Activated CD4-positive, alpha-beta memory T cell treated with anti-CD3 and anti-CD28 coated beads, Interleukin-2, amount 10 ng/mL, durations not matched to agents 7 days and 5 days (primary cell): ENCODE measurements at regions not wholly inside any gene's neighbourhood (a gene's known extent, or its start where the extent isn't known, plus 50 kb on each side); places are given as distances from the start of the nearest gene placed in this dataset.
"Not testable (repeated sequence)": the region's sequence is repeated elsewhere in the genome, so short reads cannot be mapped to it uniquely, and the experiment has no call there.

Experiments used
- CTCF ChIA-PET: fragments of 350-600 bp; sonication (Branson Sonifier 250); formaldehyde crosslinking; loops from one replicate; lab custom pipeline; 2021; ENCODE audit warnings: antibody characterized with exemption, inconsistent platforms; lab: Charles Lee
- POLR2A ChIA-PET: fragments of 350-600 bp; sonication (Branson Sonifier 250); formaldehyde crosslinking; loops from one replicate; lab custom pipeline; 2021; ENCODE audit warnings: antibody characterized with exemption; lab: Charles Lee
- DNase-seq: peaks from one replicate; pipeline ENCODE4 v3.0.0-alpha.2; 2020
- H3K27ac Mint-ChIP-seq: one replicate; pipeline ENCODE4 v1.8.0; 2021; ENCODE audit warnings: mild to moderate bottlenecking, mixed read lengths
- H3K27me3 Mint-ChIP-seq: one replicate; pipeline ENCODE4 v1.8.0; 2021; ENCODE audit warnings: mixed read lengths
- H3K36me3 Mint-ChIP-seq: one replicate; pipeline ENCODE4 v1.8.0; 2021; ENCODE audit warnings: low read depth, mixed read lengths
- H3K4me1 Mint-ChIP-seq: one replicate; pipeline ENCODE4 v1.8.0; 2021; ENCODE audit warnings: mixed read lengths
- H3K4me3 Mint-ChIP-seq: one replicate; pipeline ENCODE4 v1.8.0; 2021; ENCODE audit warnings: mild to moderate bottlenecking, mixed read lengths
- H3K9me3 Mint-ChIP-seq: one replicate; pipeline ENCODE4 v1.8.0; 2021; ENCODE audit warnings: mixed read lengths

DNA sequence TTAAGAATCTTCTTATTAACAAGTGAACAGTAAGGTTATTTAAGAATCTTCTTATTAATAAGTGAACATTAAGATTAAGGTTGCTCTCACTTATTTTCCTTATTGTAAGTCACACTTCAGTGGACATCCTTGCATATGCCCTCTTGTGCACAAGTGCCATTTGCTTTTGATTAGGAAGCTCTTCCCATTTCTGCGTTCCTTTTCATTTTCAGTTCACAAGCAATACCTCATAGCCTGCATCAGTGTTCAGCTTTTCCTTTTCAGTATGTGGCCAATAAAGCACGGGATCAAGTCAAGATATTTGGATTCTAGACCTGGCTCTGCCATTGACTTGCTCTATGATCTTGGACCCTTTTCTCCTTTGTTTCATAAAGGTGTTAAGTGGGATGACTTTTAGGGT lies 158.7 kb downstream of the DISP1 start:
- H3K27ac Mint-ChIP-seq: no peak overlapping the region
- POLR2A ChIA-PET: no interaction called here
- peaks cover 7% of the 10 kb centered on the region for H3K4me1 Mint-ChIP-seq
- H3K27me3 Mint-ChIP-seq: no peaks in the 10 kb centered on the region
- H3K36me3 Mint-ChIP-seq: no peaks in the 10 kb centered on the region
- no peaks in the 10 kb centered on the region for H3K9me3 Mint-ChIP-seq
- no peak overlapping the region for H3K4me3 Mint-ChIP-seq
- no peak for DNase-seq
- CTCF ChIA-PET: no interaction called here

DNA sequence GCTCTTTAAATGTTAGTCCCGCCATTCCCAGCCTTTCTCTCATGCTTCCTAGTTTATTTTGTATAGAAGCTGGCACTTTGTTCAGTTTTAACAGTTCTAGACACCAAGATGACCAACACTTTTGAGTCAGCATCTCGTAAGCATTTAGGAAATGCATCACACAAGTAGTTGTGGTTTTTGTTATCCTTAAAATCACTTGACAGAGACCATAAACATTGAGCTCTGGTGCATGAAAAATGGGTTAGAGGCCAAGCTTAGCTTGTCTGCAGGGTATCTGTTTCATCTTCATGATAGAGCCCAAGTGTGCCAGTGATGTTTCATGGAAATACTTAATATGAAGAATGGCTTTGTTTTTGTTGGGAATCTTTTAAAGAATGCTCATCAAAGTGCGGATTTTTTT lies 159.7 kb downstream of the DISP1 start:
- POLR2A ChIA-PET: no interaction called here
- no peak overlapping the region for H3K4me3 Mint-ChIP-seq
- CTCF ChIA-PET: no interaction called here
- no peak for DNase-seq
- no peaks in the 10 kb centered on the region for H3K27me3 Mint-ChIP-seq
- no peaks in the 10 kb centered on the region for H3K36me3 Mint-ChIP-seq
- H3K27ac Mint-ChIP-seq: no peak overlapping the region
- H3K9me3 Mint-ChIP-seq: no peaks in the 10 kb centered on the region
- peaks cover 7% of the 10 kb centered on the region for H3K4me1 Mint-ChIP-seq

DNA sequence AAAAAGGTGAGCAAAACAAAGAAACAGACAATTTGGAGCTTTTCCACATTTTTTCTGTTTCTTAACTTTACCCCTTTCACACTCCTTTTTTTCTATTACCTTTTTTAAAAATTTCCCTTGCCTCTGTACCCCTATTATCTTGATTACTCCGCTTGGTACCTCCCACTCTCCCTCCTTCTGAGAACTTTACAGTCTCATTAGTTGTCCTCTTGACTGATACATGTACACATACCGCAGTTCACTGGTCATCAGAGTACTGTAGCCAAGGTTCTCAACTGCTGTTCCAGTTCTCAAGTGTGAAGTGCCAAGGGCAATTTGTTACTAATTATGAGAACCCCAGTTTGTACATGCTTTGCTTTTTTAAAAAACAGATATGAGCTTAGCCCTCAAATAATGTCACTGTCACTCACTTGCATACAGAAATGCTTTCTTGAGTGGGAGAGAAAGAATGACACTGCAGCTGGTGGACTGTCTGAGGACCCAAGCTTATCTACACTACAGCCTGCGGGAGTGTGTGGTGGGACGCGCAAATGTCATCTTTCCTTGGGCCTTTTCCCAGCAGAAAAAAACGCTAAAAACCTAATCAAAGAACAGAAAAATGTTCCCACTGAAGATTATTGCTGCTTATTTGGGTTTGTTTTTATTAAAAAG lies 160.8 kb downstream of the DISP1 start:
- POLR2A ChIA-PET: no interaction called here

DNA sequence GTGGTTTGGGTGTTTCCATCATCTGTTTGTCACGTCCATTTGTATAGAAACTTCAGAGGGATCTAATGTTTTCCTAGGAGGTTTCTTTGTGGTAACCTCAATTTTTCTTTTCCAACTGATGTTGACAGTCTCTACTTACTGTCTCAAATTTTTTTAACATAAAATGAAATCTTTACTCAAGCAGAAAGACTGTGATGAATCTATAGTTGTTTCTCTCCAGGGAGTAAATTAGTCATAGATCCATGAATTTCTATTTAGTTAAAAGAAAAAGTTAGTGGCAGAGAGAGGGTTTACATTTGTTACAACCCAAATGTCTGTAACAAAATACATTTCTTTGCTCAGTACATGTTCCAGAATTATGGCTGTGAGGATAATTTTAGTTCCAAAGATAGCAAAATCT lies 161.6 kb downstream of the DISP1 start:
- Mint-ChIP-seq H3K4me1 (peaks cover 7% of the 10 kb centered on the region), H3K4me3 (no peak overlapping the region), H3K36me3 (no peaks in the 10 kb centered on the region), H3K9me3 (no peaks in the 10 kb centered on the region), H3K27me3 (no peaks in the 10 kb centered on the region), H3K27ac (no peak overlapping the region)
- no peak for DNase-seq
- POLR2A ChIA-PET: no interaction called here
- CTCF ChIA-PET: no interaction called here

More for the DNA sequence above, 160.8 kb downstream of the DISP1 start:
- Mint-ChIP-seq H3K4me1 (peaks cover 7% of the 10 kb centered on the region), H3K4me3 (no peak overlapping the region), H3K27me3 (no peaks in the 10 kb centered on the region), H3K36me3 (no peaks in the 10 kb centered on the region), H3K27ac (no peak overlapping the region), H3K9me3 (no peaks in the 10 kb centered on the region)
- CTCF ChIA-PET: no interaction called here
- no peak for DNase-seq

DNA sequence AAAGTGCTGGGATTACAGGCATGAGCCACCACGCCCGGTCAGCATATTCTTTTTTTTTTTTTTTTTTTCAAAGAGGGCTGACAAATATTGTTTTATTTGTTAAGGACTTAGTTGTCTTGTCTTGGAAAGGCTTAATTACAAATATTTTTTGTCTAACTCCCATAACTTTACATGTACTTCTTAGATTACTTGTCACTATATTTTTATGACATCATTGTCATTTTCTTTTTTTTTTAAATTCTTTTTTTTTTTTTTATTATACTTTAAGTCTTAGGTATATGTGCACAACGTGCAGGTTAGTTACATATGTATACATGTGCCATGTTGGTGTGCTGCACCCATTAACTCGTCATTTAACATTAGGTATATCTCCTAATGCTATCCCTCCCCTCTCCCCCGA lies 162.5 kb downstream of the DISP1 start:
- not testable (repeated sequence) for H3K27me3 Mint-ChIP-seq

DNA sequence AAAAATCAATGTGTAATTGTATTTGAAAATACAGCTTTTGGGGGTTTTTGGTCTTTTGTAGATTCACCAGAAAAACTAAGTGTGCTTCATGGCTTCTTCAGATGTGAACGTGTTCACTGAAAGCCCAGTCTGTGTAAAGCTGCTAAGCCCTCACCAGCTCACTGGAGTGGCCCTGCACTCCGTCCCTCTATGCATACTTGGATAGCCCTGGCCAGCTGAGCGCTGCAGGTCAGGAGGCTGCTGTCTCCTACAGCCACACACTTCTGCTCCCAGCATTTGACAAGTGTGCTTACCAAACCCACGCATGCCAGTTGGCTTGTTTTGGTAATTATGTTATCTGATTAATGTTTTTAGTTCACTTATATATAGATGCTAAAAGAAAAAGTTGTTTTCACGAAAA lies 163.5 kb downstream of the TLR5 start:
- H3K27me3 Mint-ChIP-seq: no peaks in the 10 kb centered on the region
- POLR2A ChIA-PET: no interaction called here
- H3K36me3 Mint-ChIP-seq: no peaks in the 10 kb centered on the region
- H3K4me3 Mint-ChIP-seq: no peak overlapping the region
- no peak overlapping the region for H3K27ac Mint-ChIP-seq
- H3K4me1 Mint-ChIP-seq: peaks cover 2% of the 10 kb centered on the region
- CTCF ChIA-PET: no interaction called here
- no peak for DNase-seq
- no peaks in the 10 kb centered on the region for H3K9me3 Mint-ChIP-seq

More for the DNA sequence above, 162.5 kb downstream of the DISP1 start:
- H3K36me3 Mint-ChIP-seq, DNase-seq, CTCF ChIA-PET, H3K9me3 Mint-ChIP-seq, POLR2A ChIA-PET, H3K4me3 Mint-ChIP-seq, H3K27ac Mint-ChIP-seq, H3K4me1 Mint-ChIP-seq: not testable (repeated sequence)

DNA sequence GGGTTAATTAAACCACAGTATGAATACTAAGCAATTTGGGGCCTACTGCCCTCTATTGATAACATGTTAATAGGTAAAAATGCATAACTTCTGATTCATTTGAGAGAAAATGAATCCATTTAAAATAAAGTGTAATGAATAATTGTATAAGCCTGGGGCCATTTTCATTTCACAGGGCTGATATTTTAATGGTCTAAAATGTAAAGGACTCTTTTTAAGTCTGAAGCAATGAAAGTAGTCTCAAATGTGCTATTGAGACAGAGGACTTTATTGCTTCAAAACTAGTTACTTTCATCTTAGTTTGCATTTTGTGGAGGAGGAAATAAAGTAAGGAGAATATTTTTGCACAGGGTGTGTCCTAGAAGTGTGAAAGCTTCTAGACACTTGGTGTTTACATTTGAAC lies 155.4 kb downstream of the TLR5 start:
- H3K4me3 Mint-ChIP-seq: no peak overlapping the region
- H3K27ac Mint-ChIP-seq: no peak overlapping the region
- H3K27me3 Mint-ChIP-seq: no peaks in the 10 kb centered on the region
- CTCF ChIA-PET: no interaction called here
- H3K9me3 Mint-ChIP-seq: no peaks in the 10 kb centered on the region
- H3K4me1 Mint-ChIP-seq: no peaks in the 10 kb centered on the region
- H3K36me3 Mint-ChIP-seq: no peaks in the 10 kb centered on the region
- POLR2A ChIA-PET: no interaction called here
- DNase-seq: no peak

DNA sequence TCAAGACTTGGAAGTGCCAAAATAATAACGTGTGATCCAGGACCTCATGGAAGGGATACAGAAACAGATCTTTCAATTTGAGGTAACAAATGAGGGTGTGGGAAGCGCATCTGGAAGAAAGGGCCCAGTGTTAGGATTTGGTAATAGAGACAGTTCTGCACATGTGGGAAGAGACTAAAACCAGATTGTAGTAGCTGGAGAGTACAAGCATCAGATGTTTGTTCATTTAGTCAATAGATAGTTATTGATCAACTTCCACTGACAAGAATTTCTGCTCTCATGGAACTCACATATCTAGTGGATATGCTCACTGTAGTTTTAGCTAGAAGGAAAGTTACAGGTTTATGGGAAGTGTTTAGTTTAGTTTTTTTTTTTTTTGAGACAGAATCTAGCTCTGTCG lies 153.6 kb downstream of the TLR5 start:
- Mint-ChIP-seq H3K27ac (no peak overlapping the region), H3K36me3 (no peaks in the 10 kb centered on the region), H3K27me3 (no peaks in the 10 kb centered on the region), H3K4me3 (no peak overlapping the region), H3K4me1 (no peaks in the 10 kb centered on the region), H3K9me3 (no peaks in the 10 kb centered on the region)
- no peak for DNase-seq
- CTCF ChIA-PET: no interaction called here
- POLR2A ChIA-PET: no interaction called here

DNA sequence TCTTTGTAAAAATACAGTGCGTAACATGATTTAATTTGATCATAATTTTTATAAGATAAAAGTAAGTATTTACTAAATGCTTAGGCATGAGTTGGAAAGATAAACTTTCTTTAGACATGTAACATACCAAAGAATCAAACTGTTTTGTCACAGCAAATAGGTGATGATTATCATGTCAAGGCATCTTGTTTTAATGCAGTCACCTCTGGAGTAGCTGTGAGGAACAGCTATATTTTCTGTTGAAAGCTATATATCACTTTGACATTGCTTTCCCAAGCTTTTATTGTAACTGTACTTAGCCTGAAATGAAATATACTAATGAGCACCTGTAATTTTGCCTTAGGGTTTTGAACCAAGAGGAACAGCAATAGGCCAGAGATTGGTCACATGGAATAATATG lies 151.9 kb downstream of the TLR5 start:
- H3K36me3 Mint-ChIP-seq: no peaks in the 10 kb centered on the region

DNA sequence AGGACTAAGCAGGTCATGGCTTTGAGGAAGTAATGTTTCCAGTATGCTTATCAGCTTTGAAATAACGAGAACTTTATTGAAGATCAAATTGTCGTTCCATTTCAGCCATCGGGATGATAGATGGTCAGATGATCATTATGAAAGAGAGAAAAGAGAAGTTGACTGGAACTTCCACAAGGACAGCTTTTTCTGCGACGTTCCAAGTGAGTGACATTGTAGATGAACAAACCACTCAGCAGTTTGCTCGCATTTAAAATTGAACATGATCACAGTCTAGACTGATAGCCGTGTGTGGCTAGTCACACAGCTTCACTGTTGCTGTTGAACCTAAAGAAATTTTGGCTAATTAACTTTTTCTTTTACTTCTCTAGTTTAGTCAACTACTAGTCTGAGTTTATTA lies 151.1 kb downstream of the TLR5 start:
- DNase-seq: no peak
- ChIA-PET CTCF (no interaction called here), POLR2A (no interaction called here)
- Mint-ChIP-seq H3K36me3 (no peaks in the 10 kb centered on the region), H3K27ac (no peak overlapping the region), H3K27me3 (no peaks in the 10 kb centered on the region), H3K4me3 (no peak overlapping the region), H3K9me3 (no peaks in the 10 kb centered on the region), H3K4me1 (no peaks in the 10 kb centered on the region)

More for the DNA sequence above, 151.9 kb downstream of the TLR5 start:
- Mint-ChIP-seq H3K4me1 (no peaks in the 10 kb centered on the region), H3K27me3 (no peaks in the 10 kb centered on the region), H3K4me3 (no peak overlapping the region), H3K27ac (no peak overlapping the region), H3K9me3 (no peaks in the 10 kb centered on the region)
- ChIA-PET POLR2A (no interaction called here), CTCF (no interaction called here)
- DNase-seq: no peak

DNA sequence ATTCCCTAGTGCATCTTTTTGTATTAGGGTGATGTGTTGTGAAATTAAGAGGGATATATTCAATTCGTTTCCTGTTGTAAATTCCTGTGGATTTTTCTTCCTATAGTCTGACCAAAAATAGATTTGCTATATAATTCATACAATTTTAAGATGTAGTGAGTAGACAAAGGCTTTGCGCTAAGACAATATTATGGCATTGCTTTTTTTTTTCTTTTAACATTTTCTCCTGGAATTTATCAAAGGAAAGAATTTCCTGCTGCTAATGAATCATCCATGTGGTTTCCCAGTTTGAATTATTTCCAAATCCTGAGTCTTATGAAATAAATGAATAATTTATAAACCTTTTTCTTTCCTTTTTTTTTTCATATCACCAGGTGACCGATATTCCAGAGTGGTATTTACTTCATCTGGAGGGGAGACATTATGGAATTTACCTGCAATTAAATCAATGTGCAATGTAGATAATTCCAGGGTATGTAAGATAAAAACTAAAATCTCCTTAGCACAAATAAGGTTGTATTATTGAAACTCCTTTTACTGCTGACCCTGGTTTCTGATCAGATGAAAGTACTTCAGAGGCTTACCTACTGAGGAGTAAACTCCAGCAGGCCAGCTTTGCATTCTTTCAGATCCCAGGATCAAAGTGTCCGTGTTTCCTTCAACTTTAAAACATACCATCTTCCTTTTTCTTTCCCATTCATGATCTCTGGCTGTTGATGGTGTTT lies 148.4 kb downstream of the TLR5 start:
- CTCF ChIA-PET: no interaction called here
- H3K9me3 Mint-ChIP-seq: no peaks in the 10 kb centered on the region
- H3K36me3 Mint-ChIP-seq: no peaks in the 10 kb centered on the region
- H3K27ac Mint-ChIP-seq: no peak overlapping the region
- H3K4me3 Mint-ChIP-seq: no peak overlapping the region
- POLR2A ChIA-PET: no interaction called here
- no peaks in the 10 kb centered on the region for H3K4me1 Mint-ChIP-seq
- DNase-seq: no peak
- no peaks in the 10 kb centered on the region for H3K27me3 Mint-ChIP-seq

DNA sequence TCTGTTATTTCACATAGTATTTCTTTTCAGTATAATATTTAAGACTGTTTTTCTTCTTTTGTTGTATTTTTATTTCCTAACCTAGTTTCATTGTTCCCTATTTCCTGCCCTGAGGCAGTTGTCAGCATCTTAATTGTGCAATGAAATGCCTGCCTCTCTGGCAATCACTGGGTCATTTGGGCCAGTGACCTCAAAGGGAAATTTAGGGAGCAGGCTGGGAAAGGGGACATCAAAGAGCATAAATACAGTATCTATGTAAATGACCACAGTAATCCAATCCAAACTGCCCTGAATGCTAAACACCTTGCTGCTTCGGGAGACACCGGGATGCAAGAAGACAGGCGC lies 147.8 kb downstream of the TLR5 start:
- ChIA-PET CTCF (no interaction called here), POLR2A (no interaction called here)
- H3K4me1 Mint-ChIP-seq: no peaks in the 10 kb centered on the region
- no peak for DNase-seq
- no peaks in the 10 kb centered on the region for H3K27me3 Mint-ChIP-seq
- H3K9me3 Mint-ChIP-seq: no peaks in the 10 kb centered on the region
- no peak overlapping the region for H3K4me3 Mint-ChIP-seq
- H3K36me3 Mint-ChIP-seq: no peaks in the 10 kb centered on the region
- no peak overlapping the region for H3K27ac Mint-ChIP-seq

DNA sequence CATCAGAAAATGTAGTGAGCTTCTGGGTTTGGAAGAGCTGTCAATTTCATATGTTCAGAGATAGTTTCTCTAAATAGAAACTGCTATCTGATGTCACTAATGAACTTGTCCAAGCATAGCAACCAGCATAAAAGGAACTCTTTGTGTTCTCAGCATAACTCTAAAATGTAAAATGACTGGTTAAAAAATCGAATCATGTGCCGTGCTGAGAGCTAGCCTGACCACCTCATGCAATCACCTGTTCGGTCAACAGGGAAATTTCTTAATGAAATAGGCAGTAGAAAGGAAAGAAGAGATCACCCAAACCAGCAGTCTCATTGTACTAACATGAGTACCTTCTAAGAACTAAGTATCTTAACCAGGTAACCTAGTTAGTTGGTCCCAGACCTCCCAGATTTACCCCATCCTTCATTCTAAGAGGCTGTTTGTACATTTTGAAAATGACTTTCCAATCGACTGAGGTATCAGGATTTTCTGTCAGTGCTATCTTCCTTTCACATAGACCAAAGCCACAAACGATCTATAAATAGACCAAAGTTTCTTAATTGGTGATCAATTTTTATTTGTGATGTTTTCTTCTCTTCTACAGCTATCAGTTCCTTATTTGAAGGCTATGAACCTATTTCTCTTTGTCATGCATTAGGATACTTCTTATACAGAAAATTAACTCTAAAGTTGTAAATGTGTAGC lies 147.3 kb downstream of the TLR5 start:
- Mint-ChIP-seq H3K27ac (no peak overlapping the region), H3K4me3 (no peak overlapping the region), H3K4me1 (no peaks in the 10 kb centered on the region), H3K9me3 (no peaks in the 10 kb centered on the region), H3K36me3 (no peaks in the 10 kb centered on the region), H3K27me3 (no peaks in the 10 kb centered on the region)
- ChIA-PET POLR2A (no interaction called here), CTCF (no interaction called here)
- no peak for DNase-seq
